H1 (cell line): ENCODE measurements at regions not wholly inside any gene's neighbourhood (a gene's known extent, or its start where the extent isn't known, plus 50 kb on each side); places are given as distances from the start of the nearest gene placed in this dataset.

ENCODE experiments used
- ATF3 ChIP-seq: IDR thresholded peaks from 2 replicates; pipeline ENCODE4 v1.6.1; 2011; ENCODE audit warnings: low read depth, mild to moderate bottlenecking, low read length; ENCODE audit not compliant: insufficient read depth
- CHD7 ChIP-seq: fragments of 300-600 bp; sonication (generic); IDR thresholded peaks from 2 replicates; pipeline ENCODE4 v1.7.1; 2012; ENCODE audit warnings: low read length, moderate library complexity, mild to moderate bottlenecking, inconsistent platforms; ENCODE audit not compliant: insufficient replicate concordance
- HDAC6 ChIP-seq: IDR thresholded peaks from one replicate; pipeline ENCODE4 v1.7.1; 2012; ENCODE audit warnings: low read depth, mild to moderate bottlenecking, inconsistent platforms, low read length, moderate library complexity
- POU5F1 ChIP-seq: IDR thresholded peaks from 2 replicates; pipeline ENCODE4 v1.6.1; 2011; ENCODE audit warnings: low read depth, mild to moderate bottlenecking, low read length, moderate library complexity
- SP4 ChIP-seq: IDR thresholded peaks from 2 replicates; pipeline ENCODE4 v1.6.1; 2012; ENCODE audit warnings: low read length, inconsistent platforms
- TAF1 ChIP-seq: IDR thresholded peaks from 2 replicates; pipeline ENCODE4 v1.6.1; 2011; ENCODE audit warnings: mild to moderate bottlenecking, low read depth, low read length

GRCh38 chr18:1777843-1778242 is 793.5 kb downstream of the METTL4 start (continued):
- TF ChIP-seq CHD7 (no peak), TAF1 (no peak), HDAC6 (no peak), POU5F1 (no peak), ATF3 (no peak), SP4 (no peak)
